GM18499 (cell line): ENCODE measurements at regions not wholly inside any gene's neighbourhood (a gene's known extent, or its start where the extent isn't known, plus 50 kb on each side); places are given as distances from the start of the nearest gene placed in this dataset.

Experiments
- ATAC-seq: cut with Tn5 transposase; IDR thresholded peaks from one replicate; pipeline ENCODE4 v1.9.1; 2021; ENCODE audit warnings: moderate number of reproducible peaks; ENCODE audit not compliant: insufficient read depth, unreplicated experiment

GRCh38 chr5:143870362-143870761 is 58.4 kb downstream of the HMHB1 start:
- ATAC-seq = no peak

DNA sequence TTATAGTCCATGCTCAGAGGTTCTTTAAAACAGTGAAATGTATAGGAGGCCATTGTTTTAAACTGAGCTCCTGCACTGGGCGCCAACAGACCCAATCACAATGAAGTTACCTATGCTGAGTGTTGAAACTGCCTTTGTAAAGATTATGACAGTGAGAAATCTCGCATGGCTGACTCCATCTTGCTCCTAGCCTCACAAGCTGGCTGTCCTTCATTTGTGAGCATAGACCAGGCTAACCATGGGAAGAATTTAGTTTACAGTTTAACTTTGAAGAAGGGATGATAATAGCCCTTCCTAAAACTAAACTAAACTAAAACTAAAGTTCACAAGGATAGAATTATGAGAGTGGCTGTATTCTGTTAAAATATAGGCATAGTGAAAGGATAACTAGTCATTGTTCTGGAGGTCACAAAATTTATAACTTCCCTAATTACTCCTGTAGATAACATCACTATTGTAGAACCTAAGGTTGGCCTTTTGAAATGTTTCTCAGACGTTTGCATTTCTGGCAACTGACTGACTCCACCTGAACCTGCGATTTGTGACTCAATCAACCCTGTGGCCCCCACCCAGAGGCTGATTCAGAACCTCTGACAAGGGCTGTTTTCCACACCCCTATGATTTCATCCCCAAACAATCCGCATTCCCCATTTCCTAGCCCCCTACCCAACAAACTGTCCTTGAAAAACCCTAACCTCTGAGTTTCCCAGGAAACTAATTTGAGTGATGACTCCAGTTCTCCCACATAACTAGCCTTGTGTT is 59.1 kb downstream of the HMHB1 start:
- ATAC-seq = no peak

DNA sequence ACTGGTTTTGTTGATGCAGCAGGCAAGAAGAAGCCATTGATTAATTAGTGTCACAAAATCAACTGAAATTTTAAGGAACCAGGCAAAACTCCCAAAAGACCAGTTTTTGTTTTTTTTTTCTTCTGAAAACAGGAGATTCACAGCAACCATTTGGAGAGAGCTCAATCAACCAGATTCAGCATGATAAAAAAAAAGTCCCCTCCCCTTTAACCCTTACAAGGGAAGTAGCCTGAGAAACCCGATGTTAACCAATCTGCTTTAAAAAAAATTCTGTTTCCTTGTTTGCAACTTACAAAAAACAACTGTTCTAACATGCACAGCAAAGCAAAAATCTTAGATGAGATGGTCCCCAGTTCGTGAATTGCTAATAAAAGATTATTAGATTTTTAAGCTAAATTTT is 59.7 kb downstream of the HMHB1 start:
- no peak for ATAC-seq

GRCh38 chr5:143874312-143874711 is 62.4 kb downstream of the HMHB1 start:
- no peak for ATAC-seq

- no peak for ATAC-seq
Measured at GRCh38 chr5:143877196-143877595, 65.2 kb downstream of the HMHB1 start.

DNA sequence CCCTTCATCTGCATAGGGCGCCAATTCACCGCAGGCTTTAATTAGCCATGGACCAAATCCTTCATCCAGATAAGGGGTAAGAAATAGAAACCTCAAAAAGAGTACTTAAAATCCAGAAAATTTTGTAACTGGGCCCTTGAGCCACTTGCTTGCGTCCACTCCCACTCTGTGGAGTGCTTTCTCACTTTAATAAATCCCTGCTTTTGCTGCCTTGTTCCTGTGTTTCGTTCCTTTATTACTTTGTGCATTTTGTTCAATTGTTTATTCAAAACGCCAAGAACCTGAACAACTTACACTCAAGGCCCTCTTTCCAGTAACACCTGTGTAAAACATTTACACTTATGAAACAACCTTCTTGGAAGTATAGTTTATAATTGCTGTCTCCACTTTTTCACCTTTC is 66.5 kb downstream of the HMHB1 start:
- ATAC-seq = no peak

- ATAC-seq = no peak
Measured at GRCh38 chr5:143879646-143880045, 67.7 kb downstream of the HMHB1 start.

GRCh38 chr5:143880178-143880577 is 68.2 kb downstream of the HMHB1 start:
- no peak for ATAC-seq

DNA sequence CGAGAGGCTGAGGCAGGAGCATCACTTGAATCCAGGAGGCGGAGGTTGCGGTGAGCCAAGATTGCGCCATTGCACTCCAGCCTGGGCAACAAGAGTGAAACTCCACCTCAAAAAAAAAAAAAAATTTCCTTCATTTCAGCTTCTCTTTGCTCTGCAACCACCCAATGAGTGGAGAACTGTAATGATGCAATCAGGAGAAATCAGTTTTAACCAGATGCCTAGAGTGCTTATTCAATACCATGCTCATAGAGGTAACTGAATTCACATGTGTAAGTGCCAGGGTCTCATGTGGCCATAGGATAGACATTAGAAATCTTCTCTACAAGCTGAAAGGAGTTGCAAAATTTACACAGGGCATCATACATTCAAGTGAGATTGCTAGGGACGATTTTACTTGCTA is 70.6 kb downstream of the HMHB1 start:
- ATAC-seq = no peak

GRCh38 chr5:143886096-143886495 is 74.1 kb downstream of the HMHB1 start:
- ATAC-seq = no peak

- no peak for ATAC-seq
Measured at GRCh38 chr5:143886651-143887638, 75.0 kb downstream of the HMHB1 start.

- ATAC-seq = no peak
Measured at GRCh38 chr5:143887903-143888665, 76.1 kb downstream of the HMHB1 start.

DNA sequence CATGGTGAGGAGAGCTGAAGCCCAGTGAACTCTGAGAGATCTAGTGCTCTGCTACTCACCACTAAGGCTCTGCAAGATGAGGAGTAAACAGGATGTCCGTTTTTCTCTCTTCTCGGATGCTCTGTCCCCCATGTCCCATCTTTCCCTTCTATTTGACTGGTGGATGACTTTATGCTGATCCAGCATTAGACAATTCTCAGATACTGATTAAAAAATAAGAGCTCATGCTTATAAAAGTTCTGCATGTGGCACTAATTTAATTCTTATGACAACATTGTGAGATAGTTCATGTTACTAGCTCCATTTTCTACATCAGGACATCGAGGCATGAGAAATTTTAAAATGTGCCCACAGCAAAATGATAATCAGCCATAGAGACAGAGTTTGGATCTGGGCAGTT is 77.0 kb downstream of the HMHB1 start:
- ATAC-seq = no peak

DNA sequence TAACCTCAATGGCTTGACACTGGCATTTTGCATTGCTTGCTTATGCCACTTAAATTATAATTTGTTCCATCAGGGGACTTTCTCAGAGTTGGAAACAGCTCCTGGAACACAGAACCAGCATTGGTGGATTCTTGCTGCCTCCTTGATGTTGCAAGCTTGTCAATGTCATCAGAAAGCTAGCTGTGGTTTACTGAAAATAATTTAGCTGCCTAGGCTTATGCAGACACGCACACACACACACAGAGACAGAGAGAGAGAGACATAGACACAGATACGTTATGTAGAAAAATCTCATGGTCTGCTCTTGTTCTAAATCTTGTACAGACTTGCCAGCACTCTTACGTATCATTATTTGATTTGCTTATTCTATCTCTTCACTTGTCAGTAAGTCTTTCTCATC is 78.0 kb downstream of the HMHB1 start:
- ATAC-seq = no peak

GRCh38 chr5:143890487-143890886 is 78.5 kb downstream of the HMHB1 start:
- ATAC-seq = no peak

GRCh38 chr5:143892271-143892670 is 80.3 kb downstream of the HMHB1 start:
- ATAC-seq = no peak

DNA sequence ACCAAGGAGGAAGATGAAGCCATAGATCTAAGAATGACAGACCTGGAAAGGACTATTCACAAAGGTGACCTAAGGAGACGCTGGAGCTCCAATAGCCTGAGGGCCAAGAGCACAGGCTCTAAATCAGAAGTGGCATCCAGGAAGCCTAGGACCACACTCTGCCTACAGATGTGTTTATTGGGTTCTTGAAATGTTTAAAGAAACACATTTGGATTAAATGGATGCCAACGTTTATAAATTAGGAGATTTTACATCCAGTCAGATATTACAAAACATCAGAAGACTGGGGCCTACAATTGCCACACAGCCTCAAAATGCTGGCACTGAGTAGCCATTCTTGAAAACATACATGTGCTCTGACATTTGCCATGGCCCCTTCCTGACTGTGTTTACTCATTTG is 80.9 kb downstream of the HMHB1 start:
- ATAC-seq = no peak

DNA sequence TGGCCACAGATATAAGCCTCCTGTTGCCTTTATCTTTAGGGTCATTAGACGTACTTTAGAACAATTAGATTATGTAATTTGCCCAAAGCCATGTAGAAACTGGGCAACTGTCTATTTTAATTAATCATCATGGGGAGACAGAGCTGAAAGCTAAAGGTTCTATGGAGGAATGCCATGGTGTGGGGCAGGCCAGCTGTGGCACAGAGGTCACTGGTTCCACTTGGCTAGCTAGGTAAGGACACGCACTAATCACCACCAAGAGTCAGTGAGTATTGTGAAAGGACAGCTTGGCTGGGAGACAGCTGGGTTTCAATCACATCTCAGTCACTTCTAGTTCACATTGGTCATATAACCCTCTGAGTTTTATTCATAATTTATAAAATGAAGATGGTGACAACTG is 81.7 kb downstream of the HMHB1 start:
- ATAC-seq = no peak

DNA sequence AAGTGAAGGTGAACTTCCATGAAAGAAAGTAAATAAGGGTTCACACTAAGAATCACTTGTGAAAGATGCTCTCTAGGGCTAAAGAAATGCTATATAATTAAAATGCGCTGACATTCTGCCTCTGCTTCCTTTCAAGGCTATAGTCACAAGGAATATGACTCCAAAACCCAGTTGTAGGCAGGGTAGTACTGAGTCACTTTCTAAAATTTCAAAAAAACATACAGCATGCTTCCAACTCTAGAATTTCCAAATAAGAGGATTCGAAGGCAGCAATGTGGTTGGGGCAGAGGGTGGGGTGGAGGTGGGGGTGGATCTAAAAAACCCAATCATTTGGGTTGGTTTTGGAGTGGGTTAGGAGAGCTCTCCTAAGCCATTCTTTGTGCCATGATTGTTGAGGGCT is 84.6 kb downstream of the HMHB1 start:
- no peak for ATAC-seq

DNA sequence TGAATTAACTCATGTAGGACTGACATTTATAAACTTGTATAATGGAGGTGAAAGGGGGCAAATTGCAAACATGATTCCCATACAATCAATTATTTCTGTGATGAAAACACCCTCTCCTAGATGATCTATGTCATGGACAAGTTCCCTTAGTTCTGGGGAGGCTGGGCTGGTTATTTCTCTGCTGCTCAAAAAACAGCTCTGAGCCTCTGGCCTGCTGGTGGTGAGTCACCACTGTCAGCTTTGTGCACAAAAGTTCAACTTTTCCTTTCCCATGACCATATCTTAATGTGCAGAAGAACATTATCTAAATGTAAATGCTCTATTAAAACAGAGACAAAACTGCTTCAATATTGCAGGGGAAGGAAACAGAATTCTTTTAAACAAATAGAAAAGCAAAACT is 85.0 kb downstream of the HMHB1 start:
- no peak for ATAC-seq

GRCh38 chr5:143898381-143898780 is 86.4 kb downstream of the HMHB1 start:
- ATAC-seq = no peak
